DND-41 (cell line): ENCODE measurements at regions not wholly inside any gene's neighbourhood (a gene's known extent, or its start where the extent isn't known, plus 50 kb on each side); places are given as distances from the start of the nearest gene placed in this dataset.

Source experiments
- ATAC-seq: fragments of 200-7000 bp; cut with Tn5 transposase; 3 replicates; pipeline ENCODE4 v1.9.1; 2021; ENCODE audit warnings: low read depth; ENCODE audit not compliant: insufficient read depth
- DNase-seq: peaks from one replicate; pipeline ENCODE4 v3.0.0-alpha.2; 2020
- H2AFZ ChIP-seq: 2 replicates; pipeline ENCODE4 v1.6.0; 2012; ENCODE audit warnings: low read depth, low read length
- H3K27ac ChIP-seq: 2 replicates; pipeline ENCODE4 v1.5.1; 2012; ENCODE audit warnings: low read length, inconsistent platforms
- H3K27me3 ChIP-seq: fragments of 200-600 bp; sonication (generic); 2 replicates; pipeline ENCODE4 v1.6.0; 2012; ENCODE audit warnings: low read length, mild to moderate bottlenecking, inconsistent platforms; ENCODE audit not compliant: insufficient read depth, poor library complexity
- H3K36me3 ChIP-seq: 2 replicates; pipeline ENCODE4 v1.5.1; 2012; ENCODE audit warnings: low read length, inconsistent platforms; ENCODE audit not compliant: insufficient read depth
- H3K4me1 ChIP-seq: 2 replicates; pipeline ENCODE4 v1.5.1; 2012; ENCODE audit warnings: mild to moderate bottlenecking, low read length; ENCODE audit not compliant: insufficient read depth
- H3K4me2 ChIP-seq: 2 replicates; pipeline ENCODE4 v1.6.0; 2012; ENCODE audit warnings: mild to moderate bottlenecking, moderate library complexity, low read length, inconsistent platforms; ENCODE audit not compliant: insufficient read depth
- H3K4me3 ChIP-seq, 2 experiments: fragments of 200-600 bp in 1 of 2; shearing (Covaris generic) in 1 of 2; 2 replicates each; pipeline ENCODE4 v1.5.1; 2012 to 2016; ENCODE audit warnings: inconsistent platforms in 2 of 2, low read length in 2 of 2, mild to moderate bottlenecking in 2 of 2, low read depth in 1 of 2, moderate library complexity in 1 of 2
- H3K79me2 ChIP-seq: 2 replicates; pipeline ENCODE4 v1.6.0; 2012; ENCODE audit warnings: low read length, inconsistent platforms; ENCODE audit not compliant: insufficient read depth
- H3K9ac ChIP-seq: 2 replicates; pipeline ENCODE4 v1.6.0; 2012; ENCODE audit warnings: low read depth, mild to moderate bottlenecking, inconsistent platforms, low read length, moderate library complexity
- H3K9me3 ChIP-seq: 2 replicates; pipeline ENCODE4 v1.5.1; 2012; ENCODE audit warnings: low read length, moderate library complexity, mild to moderate bottlenecking, inconsistent platforms; ENCODE audit not compliant: insufficient read depth, severe bottlenecking
- H4K20me1 ChIP-seq: 2 replicates; pipeline ENCODE4 v1.6.0; 2012; ENCODE audit warnings: low read length; ENCODE audit not compliant: insufficient read depth
- EZH2 ChIP-seq: IDR thresholded peaks from 3 replicates; pipeline ENCODE4 v1.6.1; 2012; ENCODE audit warnings: borderline replicate concordance, low read depth, mild to moderate bottlenecking, moderate library complexity, low read length, inconsistent platforms; ENCODE audit not compliant: severe bottlenecking
- TF ChIP-seq, protein P1 (sequence below): IDR thresholded peaks from 2 replicates; pipeline ENCODE4 v1.5.1; 2012; ENCODE audit warnings: borderline replicate concordance, low read length, moderate library complexity, mild to moderate bottlenecking; ENCODE audit not compliant: poor library complexity, severe bottlenecking; ENCODE audit errors: extremely low read depth

DNA sequence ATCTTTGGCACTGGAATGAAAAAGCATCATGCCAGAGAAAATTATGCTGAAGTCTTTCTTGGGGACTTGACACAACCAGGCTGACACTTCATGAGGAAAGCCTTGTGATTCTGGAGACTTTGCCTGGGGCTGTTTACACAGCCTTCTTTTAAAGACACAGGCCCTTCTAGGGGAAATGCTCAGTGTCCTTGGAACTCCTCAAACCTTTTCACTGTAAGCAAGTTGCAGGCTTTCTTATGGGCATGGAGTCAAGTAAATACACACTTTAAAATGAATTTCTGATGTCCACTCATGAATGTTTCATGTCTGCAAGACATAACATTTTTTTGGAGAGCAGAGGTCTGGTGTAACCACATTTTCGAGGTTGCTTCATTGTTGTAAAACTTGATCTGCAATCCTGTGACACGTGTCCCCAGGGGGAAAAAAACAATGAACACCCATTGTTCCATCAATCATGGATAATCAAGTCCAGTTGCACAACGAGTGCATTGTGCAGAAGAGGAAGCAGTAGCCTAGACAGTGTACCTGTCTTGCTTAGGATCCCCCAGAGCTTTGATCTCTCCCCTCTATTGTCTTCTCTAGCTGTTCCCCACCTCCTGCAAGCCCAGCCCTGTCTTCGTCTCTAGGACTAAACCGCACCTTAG lies 155.1 kb upstream of the PRICKLE1 start:
- no peaks in the 10 kb centered on the region for H3K36me3 ChIP-seq
- no peaks in the 10 kb centered on the region for H3K79me2 ChIP-seq
- H3K9ac ChIP-seq = no peak overlapping the region
- no peak overlapping the region for H3K4me2 ChIP-seq
- H3K4me1 ChIP-seq = no peaks in the 10 kb centered on the region
- H3K9me3 ChIP-seq = peaks cover 4% of the 10 kb centered on the region
- H3K4me3 ChIP-seq = no peak overlapping the region
- no peak for DNase-seq
- no peaks in the 10 kb centered on the region for H3K27me3 ChIP-seq
- no peak overlapping the region for H3K27ac ChIP-seq
- no peaks in the 10 kb centered on the region for H4K20me1 ChIP-seq
- no peak overlapping the region for H2AFZ ChIP-seq
- ATAC-seq = no peak
- TF ChIP-seq, protein P1, sequence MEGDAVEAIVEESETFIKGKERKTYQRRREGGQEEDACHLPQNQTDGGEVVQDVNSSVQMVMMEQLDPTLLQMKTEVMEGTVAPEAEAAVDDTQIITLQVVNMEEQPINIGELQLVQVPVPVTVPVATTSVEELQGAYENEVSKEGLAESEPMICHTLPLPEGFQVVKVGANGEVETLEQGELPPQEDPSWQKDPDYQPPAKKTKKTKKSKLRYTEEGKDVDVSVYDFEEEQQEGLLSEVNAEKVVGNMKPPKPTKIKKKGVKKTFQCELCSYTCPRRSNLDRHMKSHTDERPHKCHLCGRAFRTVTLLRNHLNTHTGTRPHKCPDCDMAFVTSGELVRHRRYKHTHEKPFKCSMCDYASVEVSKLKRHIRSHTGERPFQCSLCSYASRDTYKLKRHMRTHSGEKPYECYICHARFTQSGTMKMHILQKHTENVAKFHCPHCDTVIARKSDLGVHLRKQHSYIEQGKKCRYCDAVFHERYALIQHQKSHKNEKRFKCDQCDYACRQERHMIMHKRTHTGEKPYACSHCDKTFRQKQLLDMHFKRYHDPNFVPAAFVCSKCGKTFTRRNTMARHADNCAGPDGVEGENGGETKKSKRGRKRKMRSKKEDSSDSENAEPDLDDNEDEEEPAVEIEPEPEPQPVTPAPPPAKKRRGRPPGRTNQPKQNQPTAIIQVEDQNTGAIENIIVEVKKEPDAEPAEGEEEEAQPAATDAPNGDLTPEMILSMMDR = no peak
- no peak for TF ChIP-seq EZH2

DNA sequence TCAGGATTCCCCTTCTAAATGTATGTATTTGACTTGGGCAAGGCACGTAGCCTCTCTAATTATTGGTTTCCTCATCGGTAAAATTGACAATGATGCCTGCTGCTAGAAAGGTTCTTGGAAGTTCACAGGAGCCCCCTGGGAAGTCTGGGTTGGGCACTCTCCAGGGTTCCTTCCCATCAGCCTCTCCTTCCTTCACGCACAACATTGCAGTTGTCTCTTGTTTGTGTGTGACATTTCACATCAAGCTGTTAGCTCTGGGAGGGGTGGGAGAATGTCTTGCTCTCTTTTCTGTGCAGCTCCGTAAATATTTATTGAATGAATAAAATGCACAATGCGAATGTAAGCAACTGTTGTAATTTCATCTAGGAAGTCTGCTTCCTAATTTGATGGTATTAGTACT lies 153.2 kb upstream of the PRICKLE1 start:
- Histone ChIP-seq H3K9ac (no peak overlapping the region), H2AFZ (no peak overlapping the region), H3K4me1 (no peaks in the 10 kb centered on the region), H3K79me2 (no peaks in the 10 kb centered on the region), H3K4me2 (no peak overlapping the region), H4K20me1 (no peaks in the 10 kb centered on the region), H3K27ac (no peak overlapping the region), H3K4me3 (no peak overlapping the region), H3K36me3 (no peaks in the 10 kb centered on the region), H3K9me3 (peaks cover 4% of the 10 kb centered on the region), H3K27me3 (no peaks in the 10 kb centered on the region)
- TF ChIP-seq, protein P1 = no peak
- no peak for TF ChIP-seq EZH2
- no peak for DNase-seq
- ATAC-seq = no peak

DNA sequence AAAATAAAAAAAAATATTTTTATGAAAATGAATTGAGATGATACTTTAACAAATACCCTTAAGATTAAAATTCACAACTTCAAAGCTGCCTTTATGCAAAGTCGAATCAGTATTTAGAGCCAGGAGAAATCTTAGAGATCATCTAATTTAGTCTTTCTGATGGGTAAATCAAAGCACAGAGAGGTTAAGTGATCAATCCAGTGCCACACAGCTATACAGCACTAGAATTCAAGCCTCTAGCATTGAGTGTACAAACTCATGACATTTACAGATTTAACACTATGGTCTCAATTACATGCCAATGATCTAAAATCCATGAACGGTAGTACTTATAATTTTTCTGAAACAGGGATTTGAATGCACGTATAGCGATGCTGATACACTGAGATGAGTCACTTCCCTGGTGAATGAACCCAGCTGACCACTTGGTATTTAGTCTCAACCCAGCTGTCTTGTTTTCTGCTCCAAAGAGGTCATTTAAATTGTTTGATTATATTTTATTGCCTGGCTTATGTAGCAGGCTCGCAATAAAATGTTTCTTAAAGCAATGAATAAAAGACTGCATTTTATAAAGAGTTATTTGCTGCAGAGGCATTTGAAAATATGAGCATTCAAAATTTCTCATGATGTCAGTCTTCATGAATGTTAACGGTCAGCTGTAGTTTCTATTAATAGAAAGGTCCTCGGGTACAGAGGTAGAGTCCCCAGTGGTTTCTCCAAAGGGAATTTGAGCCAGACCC lies 152.4 kb upstream of the PRICKLE1 start:
- no peak overlapping the region for H3K4me2 ChIP-seq
- no peak for TF ChIP-seq EZH2
- TF ChIP-seq, protein P1 = no peak
- DNase-seq = no peak
- H2AFZ ChIP-seq = no peak overlapping the region
- no peak overlapping the region for H3K4me3 ChIP-seq
- H3K27me3 ChIP-seq = no peaks in the 10 kb centered on the region
- no peak overlapping the region for H3K9ac ChIP-seq
- no peaks in the 10 kb centered on the region for H3K4me1 ChIP-seq
- no peaks in the 10 kb centered on the region for H4K20me1 ChIP-seq
- ATAC-seq = no peak
- no peaks in the 10 kb centered on the region for H3K79me2 ChIP-seq
- no peaks in the 10 kb centered on the region for H3K36me3 ChIP-seq
- peaks cover 4% of the 10 kb centered on the region for H3K9me3 ChIP-seq
- no peak overlapping the region for H3K27ac ChIP-seq
